ENCODE measurements at regions not wholly inside any gene's neighbourhood (a gene's known extent, or its start where the extent isn't known, plus 50 kb on each side); places are given as distances from the start of the nearest gene placed in this dataset.

- DNase-seq (ENCODE audit: low spot score): no peak
- TF ChIP-seq CTCF (IDR thresholded peaks at IDR 0.05): no peak
- ATAC-seq (ENCODE audit: low FRiP score): no peak
Observed at GRCh38 chr18:42184685-42185477, 229.8 kb downstream of the PIK3C3 start.

GRCh38 chr18:42185486-42185885 is 230.5 kb downstream of the PIK3C3 start:
- DNase-seq (ENCODE audit: low spot score): no peak
- TF ChIP-seq CTCF (IDR thresholded peaks at IDR 0.05): no peak
- no peak for ATAC-seq (ENCODE audit: low FRiP score)

DNA sequence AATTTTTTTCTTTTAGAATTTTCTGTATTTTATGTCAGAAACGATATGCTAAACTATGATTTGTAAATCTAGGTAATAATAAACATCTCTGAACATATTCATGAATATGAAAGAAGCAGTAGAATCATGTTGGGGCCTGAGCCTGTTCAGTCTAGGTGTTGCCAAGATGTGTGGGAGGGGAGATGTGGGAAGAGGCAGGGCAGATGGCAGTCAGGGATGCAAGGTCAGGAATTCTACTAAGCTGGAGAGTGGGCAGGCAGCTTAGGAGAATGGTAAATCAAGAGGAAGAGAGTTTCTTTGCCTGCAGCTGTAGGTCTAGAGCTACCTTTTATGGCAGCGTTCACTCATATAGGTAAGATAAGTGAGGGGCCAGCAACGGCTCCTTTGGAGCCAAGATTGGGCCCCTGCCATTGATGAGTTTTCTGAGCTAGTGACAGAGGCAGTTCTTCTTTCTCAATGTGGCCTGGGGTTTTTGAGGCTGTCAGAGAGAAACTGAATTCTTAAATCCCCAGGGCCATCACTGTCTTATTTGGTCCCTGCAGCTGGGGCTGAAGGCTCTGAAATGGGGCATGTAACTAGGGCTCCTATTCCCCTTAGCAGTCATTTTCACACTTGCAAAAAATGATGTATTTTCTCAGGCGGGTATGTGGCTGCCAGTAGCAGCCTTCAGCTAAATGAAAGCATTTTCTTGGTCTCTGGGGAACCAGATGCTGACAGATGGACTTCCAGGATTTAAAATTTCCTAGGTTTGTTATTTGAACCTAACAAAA is 232.8 kb downstream of the PIK3C3 start:
- TF ChIP-seq CTCF (IDR thresholded peaks at IDR 0.05): no peak
- DNase-seq (ENCODE audit: low spot score): no peak
- no peak for ATAC-seq (ENCODE audit: low FRiP score)

DNA sequence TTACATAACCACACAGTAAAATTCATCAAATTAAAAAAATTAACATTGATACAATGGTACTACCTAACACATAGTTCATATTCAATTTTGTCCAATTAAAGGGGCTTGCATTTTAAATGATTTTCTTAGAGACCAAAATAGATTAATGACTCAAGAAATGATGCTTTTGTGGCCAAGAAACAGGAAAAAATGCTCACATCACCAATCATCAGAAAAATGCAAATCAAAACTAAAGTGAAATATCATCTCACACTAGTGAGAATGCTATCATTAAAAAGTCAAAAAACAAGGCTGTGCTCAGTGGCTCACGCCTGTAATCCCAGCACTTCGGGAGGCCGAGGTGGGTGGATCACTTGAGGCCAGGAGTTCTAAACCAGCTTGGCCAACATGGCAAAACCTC is 235.6 kb downstream of the PIK3C3 start:
- ATAC-seq (ENCODE audit: low FRiP score): no peak
- TF ChIP-seq CTCF (IDR thresholded peaks at IDR 0.05): no peak

DNA sequence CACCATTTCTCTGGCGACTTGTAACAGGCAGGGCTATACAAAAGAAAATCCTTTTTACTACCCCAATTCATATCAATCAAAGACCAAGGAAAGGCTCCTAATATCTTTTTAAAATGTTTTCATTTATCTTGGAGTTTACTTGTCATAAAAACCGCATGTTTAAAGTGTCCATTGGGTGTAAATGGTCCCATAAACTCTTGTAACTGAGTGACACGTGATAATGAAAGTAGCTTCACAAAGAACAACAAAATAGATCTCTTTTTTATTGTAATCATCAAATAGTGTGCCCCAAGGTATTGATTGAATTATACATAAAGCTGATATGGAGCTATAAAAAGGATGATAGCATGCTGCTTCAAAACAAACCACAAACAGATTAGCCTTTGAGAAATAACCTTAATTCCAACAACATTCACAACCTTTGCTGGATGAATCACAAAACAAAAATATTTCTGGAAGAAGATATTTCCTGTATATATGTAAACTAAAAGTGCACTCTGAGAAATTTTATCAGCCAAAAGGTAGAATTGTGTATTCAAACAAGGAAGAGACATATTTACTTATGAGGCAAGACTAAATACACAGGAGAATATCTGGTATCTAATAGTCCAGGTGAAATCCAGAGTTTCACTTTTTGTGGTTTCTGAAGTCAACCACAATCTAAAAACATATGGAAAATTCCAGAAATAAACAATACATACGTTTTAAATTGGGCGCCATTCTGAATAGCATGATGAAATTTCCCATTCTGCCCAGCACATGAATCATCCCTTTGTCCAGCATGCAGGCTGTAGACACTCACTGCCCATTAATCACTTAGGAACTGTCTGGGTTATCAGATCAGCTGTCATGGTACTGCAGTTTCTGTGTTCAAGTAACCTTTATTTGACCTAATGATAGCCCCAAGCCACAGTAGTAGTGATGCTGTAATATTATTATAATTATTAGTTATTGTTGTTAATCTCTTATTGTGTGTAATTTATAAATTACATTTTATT is 237.5 kb downstream of the PIK3C3 start:
- TF ChIP-seq CTCF (IDR thresholded peaks at IDR 0.05): no peak
- DNase-seq (ENCODE audit: low spot score): no peak
- no peak for ATAC-seq (ENCODE audit: low FRiP score)

More for the DNA sequence above, 235.6 kb downstream of the PIK3C3 start:
- DNase-seq (ENCODE audit: low spot score): no peak

GRCh38 chr18:42196651-42197050 is 241.6 kb downstream of the PIK3C3 start:
- no peak for ATAC-seq (ENCODE audit: low FRiP score)
- no peak for DNase-seq (ENCODE audit: low spot score)
- no peak for TF ChIP-seq CTCF (IDR thresholded peaks at IDR 0.05)

All from omental fat pad (tissue), 3 donors.